ENCODE measurements at regions not wholly inside any gene's neighbourhood (a gene's known extent, or its start where the extent isn't known, plus 50 kb on each side); places are given as distances from the start of the nearest gene placed in this dataset.
"Not testable (repeated sequence)": the region's sequence is repeated elsewhere in the genome, so short reads cannot be mapped to it uniquely, and the experiment has no call there.

DNA sequence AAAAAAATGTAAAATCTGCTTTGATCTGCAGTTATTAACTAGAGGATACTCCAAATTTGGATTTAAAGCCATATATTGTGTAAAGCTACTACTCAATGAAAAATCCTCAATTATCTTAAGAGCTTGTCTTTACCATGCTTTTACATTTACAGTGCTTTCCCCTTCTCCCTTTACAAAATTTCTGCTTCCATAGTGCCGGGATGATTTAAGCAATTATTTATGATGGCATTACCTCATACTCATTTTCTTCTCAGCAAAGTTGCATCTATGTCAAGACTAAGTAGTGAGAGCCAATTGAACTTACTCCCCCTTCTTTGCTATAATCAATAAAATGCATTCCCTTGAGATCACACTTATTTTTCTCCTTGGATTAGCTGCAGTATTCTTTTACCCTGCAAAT lies 505.4 kb upstream of the AGA start:
- no peak for DNase-seq (ENCODE audit: low read depth in 2 of 2)

DNA sequence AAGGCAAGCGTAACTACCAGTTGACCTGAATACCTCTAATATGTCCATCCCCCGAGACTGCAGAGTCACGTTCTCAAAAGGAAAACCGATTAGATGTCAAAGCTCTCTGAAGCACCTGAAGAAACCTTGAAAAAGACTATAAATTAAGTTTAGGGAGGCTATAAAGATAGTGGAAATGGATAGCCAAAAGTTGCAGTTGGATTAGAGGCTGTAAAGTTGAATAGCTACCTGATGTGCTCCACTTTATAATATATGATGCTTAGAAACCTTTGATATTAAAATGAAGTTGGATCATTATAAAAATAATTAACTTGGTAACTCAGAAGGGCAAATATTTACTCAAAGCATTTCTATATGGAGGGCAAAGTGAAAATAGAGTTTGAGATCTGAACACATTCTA lies 506.6 kb upstream of the AGA start:
- DNase-seq (ENCODE audit: low read depth in 2 of 2) = no peak

DNA sequence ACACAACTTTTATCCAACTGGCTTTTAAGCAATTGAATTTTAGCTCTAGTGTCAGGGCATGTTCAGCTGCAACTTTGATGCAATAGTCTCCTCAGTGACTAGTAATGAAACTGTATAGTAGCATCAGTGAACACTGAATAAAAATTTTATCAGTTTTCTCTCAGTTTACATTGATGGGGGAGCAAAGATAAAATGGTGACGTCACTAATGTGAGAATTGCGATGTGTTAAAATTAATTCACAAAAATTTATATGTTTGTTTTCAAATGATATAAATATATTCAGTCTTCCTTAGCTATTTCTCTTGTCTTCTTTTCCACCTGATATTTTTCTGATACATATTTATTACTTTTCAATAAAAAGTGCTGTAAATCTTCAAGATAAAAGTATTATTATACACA lies 508.8 kb upstream of the AGA start:
- DNase-seq (ENCODE audit: low read depth in 2 of 2) = no peak

DNA sequence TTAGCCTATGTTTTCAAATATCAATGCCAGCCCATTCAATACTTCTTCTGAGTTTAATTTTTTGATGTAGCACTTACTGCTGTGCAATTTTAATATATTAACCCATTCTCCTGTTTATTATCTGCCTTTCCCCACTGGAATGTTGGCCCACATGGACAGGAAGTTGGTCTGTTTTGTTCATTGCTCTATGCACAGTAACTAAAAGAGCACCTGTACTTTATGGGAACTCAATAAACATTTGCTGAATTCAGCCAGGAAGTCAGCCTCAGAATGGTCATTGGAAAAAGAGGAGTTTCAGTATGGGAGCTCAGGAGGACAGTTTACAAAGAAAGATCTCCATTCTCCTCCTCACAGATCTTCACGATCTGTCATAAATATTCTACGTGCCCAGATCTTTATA lies 510.5 kb upstream of the AGA start:
- no peak for DNase-seq (ENCODE audit: low read depth in 2 of 2)

DNA sequence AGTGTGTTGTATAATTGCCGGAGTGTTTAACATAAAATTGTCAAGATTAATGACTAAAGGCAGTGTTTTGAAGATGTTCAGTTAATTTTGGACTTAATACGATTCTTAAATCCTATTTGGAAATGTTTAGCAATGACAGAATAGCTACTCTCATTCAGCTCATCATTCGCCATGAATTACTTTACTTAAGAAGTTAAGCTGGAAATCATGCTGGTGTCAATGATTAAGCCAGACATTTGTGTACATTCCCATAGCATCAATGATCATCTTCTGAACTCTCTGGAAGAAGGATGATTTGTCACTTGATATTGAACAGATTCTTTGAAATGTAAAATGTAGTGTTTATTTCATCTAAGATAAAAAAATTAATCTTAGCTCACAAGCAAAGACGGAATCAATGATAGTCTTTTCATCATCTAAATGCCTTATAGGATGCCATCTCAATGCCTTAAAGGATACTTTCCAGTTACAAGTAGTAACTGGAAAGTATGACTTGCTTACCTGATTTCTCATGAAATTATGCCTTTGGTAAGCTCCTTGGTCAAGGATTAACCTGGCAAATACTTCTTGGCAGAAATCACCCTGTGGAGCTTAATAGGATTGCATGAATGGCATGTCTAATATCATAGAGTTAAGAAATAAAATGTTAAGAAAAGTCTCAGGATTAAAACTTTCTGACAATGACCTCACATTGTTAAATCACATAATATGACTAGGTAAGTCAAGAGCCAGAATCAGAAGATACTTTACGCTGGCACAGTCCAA lies 515.5 kb upstream of the AGA start:
- DNase-seq (ENCODE audit: low read depth in 2 of 2) = no peak

DNA sequence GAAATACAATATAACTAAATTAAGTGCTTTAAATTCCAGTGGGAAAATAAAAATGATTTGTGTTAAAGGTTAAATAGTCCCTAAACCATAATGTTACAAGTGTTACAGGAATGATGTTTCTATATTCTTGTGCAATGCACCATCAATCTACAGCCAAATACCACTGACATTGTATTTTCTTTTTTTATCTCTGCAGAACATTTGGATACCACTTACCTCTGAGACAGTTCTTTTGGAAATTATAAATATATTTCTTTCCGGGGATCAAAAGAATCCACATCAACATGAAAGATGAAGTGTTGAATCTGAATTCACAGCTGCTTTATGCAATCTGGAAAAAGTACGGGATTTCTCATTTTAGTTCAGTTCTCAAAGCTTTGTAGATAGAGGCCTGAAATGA lies 518.3 kb upstream of the AGA start:
- DNase-seq (ENCODE audit: low read depth in 2 of 2) = no peak

DNA sequence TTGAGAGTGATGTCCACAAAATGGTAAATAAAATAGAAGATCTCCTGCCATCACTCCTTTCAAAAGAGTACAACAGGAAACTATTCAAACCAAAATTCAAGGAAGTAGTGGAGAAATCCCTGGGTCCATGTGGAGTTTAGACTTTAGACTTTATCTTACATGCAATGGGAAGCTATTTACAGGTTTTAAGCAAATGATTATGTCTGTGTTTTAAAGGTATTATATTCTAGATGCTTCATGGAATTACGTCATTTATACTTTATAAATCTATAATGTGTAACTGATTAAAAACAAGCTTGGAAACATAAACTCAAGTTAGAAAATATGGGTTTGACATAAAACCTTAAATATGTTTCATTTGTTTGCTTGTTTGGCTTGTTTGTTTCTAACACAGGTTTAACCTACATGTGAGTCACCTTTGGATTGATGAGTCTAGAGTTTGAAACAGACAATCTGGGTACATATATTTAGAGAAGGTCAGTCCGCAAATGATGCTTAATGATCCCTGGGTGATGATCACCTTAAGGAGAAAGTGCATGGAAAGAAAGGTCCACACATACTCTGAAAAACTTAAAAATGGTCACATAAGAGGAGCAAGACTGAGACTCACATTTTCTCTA lies 519.6 kb upstream of the AGA start:
- no peak for DNase-seq (ENCODE audit: low read depth in 2 of 2)

DNA sequence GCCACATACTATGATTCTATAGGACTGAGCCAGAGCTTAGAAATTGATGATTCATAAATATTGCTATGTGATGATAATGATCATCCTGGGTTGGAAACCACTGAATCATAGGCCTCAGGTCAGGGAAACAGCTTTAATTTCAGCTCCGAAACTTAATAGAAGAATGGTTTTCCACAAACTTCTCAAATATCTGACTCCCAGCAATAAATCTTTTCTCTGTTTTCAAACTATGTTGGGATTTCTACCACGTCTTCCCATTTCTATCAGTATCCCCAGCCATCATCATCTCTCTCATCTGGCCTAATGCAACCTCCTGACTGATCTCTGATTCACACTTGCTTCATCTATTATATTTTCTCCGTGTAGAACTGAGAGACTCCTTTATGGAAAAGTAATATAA lies 521.8 kb upstream of the AGA start:
- DNase-seq (ENCODE audit: low read depth in 2 of 2) = no peak

DNA sequence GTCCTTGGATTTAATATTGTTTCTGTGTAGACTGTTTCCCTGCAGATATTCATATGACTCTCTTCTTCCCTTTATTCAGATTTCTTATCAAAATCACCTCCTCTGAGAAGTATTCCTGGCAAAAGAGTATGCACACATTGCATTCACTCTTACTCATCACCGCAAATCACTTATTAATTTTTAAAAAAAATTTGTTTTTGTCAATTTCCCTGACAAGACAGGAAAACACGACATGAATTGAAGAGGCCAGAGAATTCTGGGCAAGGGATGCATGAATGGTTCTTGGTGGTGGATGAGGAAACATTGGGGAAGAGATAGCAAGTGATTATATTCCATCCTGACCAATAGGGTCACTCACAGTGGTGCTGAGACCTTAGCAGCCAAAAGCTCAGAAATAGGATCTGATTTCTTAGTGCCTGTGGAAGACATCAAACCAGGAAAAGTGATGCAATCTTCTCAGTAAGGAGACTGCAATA lies 522.5 kb upstream of the AGA start:
- DNase-seq (ENCODE audit: low read depth in 2 of 2) = no peak

DNA sequence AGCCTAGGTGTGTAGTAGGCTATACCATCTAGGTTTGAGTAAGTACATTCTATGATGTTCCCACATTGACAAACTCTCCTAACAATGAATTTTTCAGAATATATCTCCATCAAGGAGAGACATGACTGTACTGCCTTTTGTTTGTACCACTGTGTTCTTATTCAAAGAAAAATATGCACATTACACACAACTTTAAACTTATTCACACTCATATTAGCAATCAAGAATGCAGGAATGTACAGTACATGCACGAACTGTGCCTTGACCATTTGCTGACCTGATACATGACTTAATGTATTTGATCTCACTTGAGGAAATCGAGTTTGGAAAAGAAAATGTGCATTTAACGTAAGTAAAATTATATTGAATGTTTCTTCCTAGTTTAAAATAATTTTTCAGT lies 525.1 kb upstream of the AGA start:
- no peak for DNase-seq (ENCODE audit: low read depth in 2 of 2)

DNA sequence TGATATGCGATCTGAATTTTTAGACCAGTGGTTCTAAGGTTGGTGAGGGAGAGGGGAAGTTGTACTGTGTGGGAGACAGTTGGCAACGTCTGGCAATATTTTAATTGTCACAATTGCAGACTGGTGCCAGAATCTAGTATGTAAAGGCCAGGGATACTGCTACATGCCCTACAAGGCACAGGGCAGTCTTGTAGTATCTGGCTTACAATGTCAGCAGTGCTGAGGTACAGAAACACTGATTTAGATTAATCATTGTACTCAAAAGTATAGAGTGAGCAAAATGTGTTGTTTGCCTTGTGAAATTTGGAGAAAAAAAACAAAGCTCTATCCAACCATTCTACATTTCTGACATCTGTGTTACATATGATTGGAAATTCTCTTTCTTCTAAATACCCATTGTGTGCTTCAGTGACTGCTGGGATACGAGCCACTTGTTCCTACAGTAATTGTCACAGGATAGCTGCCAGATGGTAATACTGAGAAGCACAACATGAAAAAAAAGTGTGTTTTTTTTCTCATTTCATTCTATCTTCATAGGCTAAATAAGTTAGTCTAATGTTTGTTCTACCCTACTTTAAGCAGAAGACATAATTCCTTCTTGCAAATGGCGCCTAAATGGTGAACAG lies 526.7 kb upstream of the AGA start:
- no peak for DNase-seq (ENCODE audit: low read depth in 2 of 2)

DNA sequence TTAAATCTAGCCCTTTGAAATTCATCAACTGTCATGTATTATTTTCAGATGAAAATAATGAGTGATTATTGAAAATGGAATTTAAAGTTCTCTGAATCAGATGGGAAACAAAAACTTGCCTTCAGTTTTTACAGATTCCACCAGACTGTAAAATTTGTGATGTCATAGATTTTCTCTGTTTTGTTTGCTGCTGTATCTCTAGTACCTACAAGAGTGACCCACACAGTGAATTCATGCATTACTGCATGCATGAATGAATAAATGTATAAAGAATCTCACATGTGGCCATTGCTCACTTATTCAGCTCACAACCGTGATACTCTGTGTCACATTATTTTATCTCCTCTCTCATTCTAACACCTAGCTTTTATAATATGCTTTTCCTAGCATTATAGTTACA lies 532.2 kb upstream of the AGA start:
- DNase-seq (ENCODE audit: low read depth in 2 of 2) = no peak

DNA sequence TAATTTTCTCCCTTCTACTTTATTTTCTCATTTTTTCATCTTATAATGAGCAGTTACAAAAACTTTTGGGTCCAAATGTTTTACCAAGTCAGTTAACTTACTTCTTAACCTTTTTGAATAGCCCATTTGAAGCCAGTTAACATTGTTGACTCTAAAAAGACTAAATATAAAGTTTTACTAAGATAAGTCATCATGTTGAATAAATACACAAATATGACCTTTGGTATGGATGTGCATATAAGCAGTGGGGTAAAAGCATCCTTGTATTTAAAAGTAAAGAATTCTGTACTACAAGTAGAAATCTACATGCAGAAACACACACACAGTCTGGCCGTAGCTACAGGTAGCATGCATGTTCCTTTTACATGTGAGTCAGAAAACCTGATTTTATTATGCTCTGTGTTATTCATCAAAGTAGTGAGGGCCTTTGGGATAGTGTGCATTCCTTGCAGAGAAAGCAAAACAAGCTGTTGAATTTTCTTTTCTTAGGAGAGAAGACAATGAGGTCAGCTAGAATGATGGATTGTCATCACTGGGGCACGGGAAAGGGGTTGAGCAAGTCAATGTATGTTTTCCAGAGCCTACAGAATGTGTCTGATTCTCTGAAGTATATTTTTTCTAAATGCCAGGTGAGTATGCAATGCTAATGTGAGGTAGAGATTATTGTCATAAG lies 533.2 kb upstream of the AGA start:
- no peak for DNase-seq (ENCODE audit: low read depth in 2 of 2)

DNA sequence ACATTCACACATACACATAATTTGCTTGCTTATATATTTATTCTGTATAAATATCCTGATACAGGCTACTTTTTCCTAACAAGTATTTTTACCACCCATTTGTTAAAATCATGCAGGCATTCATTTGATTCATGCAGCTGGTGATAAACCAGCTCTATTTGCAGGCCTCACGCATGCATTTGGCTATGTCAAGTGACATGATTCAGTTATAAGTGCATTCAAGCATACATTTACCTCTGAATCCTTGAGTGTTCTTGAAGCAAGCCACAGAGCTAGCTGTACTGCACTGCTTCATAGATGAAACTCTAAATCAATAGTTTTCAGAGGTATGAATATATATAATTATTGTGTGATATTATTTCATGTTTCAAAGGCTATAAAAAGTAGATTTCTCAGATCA lies 544.0 kb upstream of the AGA start:
- no peak for DNase-seq (ENCODE audit: low read depth in 2 of 2)

DNA sequence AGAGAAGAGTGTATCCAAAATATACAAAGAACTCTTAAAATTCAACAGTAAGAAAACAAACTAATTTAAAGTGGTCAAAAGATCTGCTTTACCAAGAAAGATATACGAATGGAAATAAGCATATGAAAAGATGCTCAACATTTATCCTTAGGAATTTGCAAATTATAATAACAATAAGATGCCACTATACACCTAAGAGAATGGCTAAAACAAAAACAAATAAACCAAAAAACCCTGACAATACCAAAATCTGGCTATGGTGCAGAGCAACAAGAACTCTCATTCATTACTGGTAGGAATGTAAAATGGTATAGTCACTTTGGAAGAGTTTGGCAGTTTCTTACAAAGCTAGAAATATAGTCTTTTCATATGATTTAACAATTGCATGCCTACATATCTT lies 545.7 kb upstream of the AGA start:
- no peak for DNase-seq (ENCODE audit: low read depth in 2 of 2)

DNA sequence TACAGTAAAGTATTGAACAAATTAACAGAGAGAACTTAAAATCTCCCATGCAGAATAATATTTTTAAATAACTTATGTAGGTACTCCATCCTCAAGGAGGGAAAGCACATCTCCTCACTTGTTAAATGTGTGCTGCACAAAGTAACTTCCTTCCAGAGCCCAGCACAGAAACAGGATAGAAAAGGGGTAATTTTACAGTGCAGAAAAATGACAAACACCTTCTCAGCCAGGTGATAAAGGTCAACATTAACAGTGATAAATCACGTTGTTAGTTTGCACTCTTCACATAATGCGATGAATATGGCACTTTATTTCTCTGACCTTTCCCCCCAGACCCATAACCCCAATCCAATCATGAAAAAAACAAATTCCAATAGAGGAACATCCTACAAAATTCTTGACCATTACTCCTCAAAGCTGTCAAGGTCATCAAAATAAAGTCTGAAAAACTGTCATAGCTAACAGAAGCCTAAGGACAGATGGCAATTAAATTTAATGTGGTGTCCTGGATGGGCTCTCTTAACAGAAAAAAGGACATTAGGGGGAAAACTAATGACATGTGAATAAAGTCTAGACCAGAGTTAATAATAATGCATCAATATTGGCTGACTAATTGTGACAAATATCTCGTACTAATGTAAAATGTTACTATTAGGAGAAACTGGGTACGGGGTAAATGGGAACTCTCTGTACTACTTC lies 547.4 kb upstream of the AGA start:
- no peak for DNase-seq (ENCODE audit: low read depth in 2 of 2)

DNA sequence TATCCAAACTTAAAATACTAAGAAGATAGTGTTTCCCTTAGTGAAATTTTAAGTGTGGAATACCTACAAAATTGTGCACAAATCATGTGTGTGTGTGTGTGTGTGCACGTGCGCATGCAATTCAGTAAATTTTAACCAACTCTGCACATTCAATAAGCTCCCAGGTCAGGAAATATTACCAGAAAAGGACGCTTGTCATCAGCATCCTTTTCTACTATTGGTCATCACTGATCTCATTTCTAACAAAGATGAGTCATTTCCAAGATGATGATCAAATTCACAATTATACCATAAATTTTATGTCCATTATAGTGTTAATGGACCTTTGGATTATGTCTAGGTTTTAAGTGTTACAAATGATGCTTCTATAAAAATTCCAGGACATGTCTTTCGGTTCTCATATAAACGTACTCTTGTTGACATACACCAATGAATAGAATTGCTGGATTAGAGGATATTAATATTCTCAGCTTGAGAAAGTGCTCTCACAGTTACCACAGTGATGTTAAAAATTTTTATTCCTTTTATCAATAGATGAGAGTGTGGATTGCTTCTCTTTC lies 560.9 kb upstream of the AGA start:
- no peak for DNase-seq (ENCODE audit: low read depth in 2 of 2)

DNA sequence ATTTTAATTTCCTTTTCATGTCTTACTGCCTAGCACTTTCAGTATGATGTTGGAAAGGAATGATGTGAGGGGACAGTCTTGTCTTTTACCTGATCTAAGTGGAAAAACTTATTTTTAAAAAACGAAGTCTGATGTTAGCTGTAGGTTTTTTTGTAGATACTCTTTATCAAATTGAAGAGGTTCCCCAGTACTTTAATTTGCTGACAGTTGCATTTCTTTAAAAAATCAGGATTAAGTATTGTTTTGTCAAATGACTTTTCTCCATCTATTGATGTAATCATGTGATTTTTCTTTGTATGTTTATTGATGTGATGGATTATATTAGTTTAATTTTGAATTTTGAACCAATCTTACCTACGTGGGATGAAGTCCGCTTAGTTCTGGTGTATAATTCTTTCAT lies 568.4 kb upstream of the AGA start:
- DNase-seq (ENCODE audit: low read depth in 2 of 2) = no peak

DNA sequence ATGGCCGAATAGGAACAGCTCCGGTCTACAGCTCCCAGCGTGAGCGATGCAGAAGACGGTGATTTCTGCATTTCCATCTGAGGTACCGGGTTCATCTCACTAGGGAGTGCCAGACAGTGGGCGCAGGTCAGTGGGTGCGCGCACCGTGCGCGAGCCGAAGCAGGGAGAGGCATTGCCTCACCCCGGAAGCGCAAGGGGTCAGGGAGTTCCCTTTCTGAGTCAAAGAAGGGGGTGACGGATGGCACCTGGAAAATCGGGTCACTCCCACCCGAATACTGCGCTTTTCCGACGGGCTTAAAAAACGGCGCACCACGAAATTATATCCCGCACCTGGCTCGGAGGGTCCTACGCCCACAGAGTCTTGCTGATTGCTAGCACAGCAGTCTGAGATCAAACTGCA lies 572.8 kb upstream of the AGA start:
- not testable (repeated sequence) for DNase-seq (ENCODE audit: low read depth in 2 of 2)

DNA sequence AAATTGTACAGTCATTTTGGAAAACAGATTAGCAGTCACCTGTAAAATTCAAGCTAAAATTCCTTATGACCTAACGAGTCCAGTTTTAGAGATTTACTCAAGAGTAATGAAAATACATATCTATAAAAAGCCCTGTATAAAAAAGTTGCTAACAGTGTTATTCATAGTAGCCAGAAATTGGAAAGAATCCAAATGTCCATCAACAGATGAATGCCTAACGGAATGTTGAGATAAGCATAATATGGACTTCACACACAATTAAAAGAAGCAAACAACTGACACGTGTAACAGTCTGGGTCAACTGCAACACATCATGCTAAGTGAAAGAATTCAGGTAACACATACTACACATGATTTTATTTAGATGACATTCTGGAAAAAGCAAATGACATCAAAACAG lies 584.8 kb upstream of the AGA start:
- DNase-seq (ENCODE audit: low read depth in 2 of 2) = no peak

DNA sequence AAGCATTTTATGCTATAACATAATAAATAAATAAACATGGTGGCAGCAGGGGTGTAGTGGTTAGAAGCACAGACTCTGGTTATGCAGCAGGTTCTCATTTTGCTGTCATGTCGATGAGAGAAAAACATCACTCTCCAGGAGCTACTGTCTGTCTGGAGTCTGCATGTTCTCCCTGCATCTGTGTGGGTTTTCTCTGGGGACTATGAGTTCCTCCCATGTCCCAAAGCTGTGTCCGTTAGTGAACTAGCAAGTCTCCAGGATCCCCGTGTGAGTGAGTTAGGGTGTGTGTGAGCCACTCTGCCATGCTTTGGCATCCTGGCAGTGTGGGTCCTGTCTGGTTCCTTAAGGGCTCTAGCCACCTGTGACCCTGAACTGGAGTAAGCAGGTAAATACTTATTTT lies 585.6 kb upstream of the AGA start:
- no peak for DNase-seq (ENCODE audit: low read depth in 2 of 2)

DNA sequence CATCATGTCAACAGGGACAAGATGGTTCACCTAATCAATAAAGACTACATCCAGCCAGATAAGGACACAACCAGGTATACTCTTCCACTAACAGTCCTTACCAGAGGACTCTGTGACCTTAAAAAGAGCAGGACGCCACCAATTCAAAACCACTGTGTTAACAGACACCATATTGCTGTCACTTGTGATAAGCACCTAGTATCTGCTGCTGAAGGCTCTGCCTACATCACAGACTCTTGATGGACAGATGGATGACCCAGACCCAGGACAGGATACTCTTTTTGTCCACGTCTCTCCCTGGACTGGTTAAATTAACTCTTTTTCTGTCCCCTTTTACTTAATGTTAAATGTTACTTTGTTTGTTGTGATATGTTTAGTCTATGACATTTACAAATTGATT lies 586.2 kb upstream of the AGA start:
- DNase-seq (ENCODE audit: low read depth in 2 of 2) = no peak
